GM13977 (cell line): ENCODE measurements at regions not wholly inside any gene's neighbourhood (a gene's known extent, or its start where the extent isn't known, plus 50 kb on each side); places are given as distances from the start of the nearest gene placed in this dataset.
"Not testable (repeated sequence)": the region's sequence is repeated elsewhere in the genome, so short reads cannot be mapped to it uniquely, and the experiment has no call there.

Experiments used
- DNase-seq: peaks from one replicate; pipeline ENCODE4 v3.0.0; 2012; ENCODE audit warnings: low spot score
- CTCF ChIP-seq: IDR thresholded peaks from 2 replicates; pipeline ENCODE4 v1.5.1; 2012; ENCODE audit warnings: mild to moderate bottlenecking, control low read depth; ENCODE audit not compliant: insufficient read depth; ENCODE audit errors: extremely low read depth, missing control alignments
- in situ Hi-C: fragments of 300-500 bp; cut with MboI; formaldehyde crosslinking; loops from one replicate; pipeline ENCODE4 v1.12.0; 2022; ENCODE audit warnings: low sequenced_read_pairs, low pct_unique_long_range_greater_than_20kb, mixed read lengths, inconsistent platforms; ENCODE audit not compliant: unreplicated experiment

- no peak for DNase-seq
- in situ Hi-C loops = no loop called here
- no peak for TF ChIP-seq CTCF
These were observed 82.6 kb upstream of the CDC14C start for GRCh38 chr7:48841739-48842138.

GRCh38 chr7:48847917-48848316, 76.4 kb upstream of the CDC14C start:
- DNase-seq = no peak
- in situ Hi-C loops = no loop called here
- TF ChIP-seq CTCF = no peak

GRCh38 chr7:48860447-48860846, 63.9 kb upstream of the CDC14C start:
- DNase-seq, in situ Hi-C loops: not testable (repeated sequence)

- no peak for TF ChIP-seq CTCF
- no peak for DNase-seq
- in situ Hi-C loops = no loop called here
These were observed 55.4 kb upstream of the CDC14C start for GRCh38 chr7:48868916-48869315.

- in situ Hi-C loops = no loop called here
- TF ChIP-seq CTCF = no peak
- no peak for DNase-seq
These were observed 51.8 kb upstream of the CDC14C start for GRCh38 chr7:48872548-48872947.
